ENCODE measurements at regions not wholly inside any gene's neighbourhood (a gene's known extent, or its start where the extent isn't known, plus 50 kb on each side); places are given as distances from the start of the nearest gene placed in this dataset.

- Histone ChIP-seq H3K9ac (ENCODE audit: extremely low read depth, insufficient read length, low read length) (no peak overlapping the region), H3K27ac (ENCODE audit: insufficient read length, low read depth, low read length) (no peak overlapping the region), H3K18ac (ENCODE audit: insufficient read length, low read depth, low read length) (no peak overlapping the region), H4K5ac (ENCODE audit: insufficient read length, low read depth, low read length) (no peak overlapping the region), H3K23ac (ENCODE audit: insufficient read length, low read depth, low read length) (no peak overlapping the region), H3T11ph (ENCODE audit: low read length) (no peak overlapping the region), H2BK15ac (ENCODE audit: low read depth, low read length) (no peak overlapping the region), H2AK5ac (ENCODE audit: insufficient read length, low read length) (no peak overlapping the region), H2BK12ac (ENCODE audit: insufficient read length, low read depth, low read length) (no peak overlapping the region), H2BK5ac (ENCODE audit: insufficient read length, low read length) (no peak overlapping the region), H2BK120ac (ENCODE audit: low read depth, low read length, poor library complexity, severe bottlenecking) (no peak overlapping the region), H2BK20ac (ENCODE audit: low read depth, low read length, poor library complexity, severe bottlenecking) (no peak overlapping the region), H3K56ac (ENCODE audit: insufficient read length, low read depth, low read length) (no peak overlapping the region), H3K79me1 (ENCODE audit: insufficient read depth, low read depth, low read length, poor library complexity, severe bottlenecking) (no peaks in the 10 kb centered on the region), H3K23me2 (ENCODE audit: insufficient read length, low read depth, low read length, poor library complexity, severe bottlenecking) (no peaks in the 10 kb centered on the region), H3K4ac (ENCODE audit: low read depth, low read length) (no peak overlapping the region), H3K14ac (ENCODE audit: insufficient read depth, low read length) (no peak overlapping the region), H3K79me2 (ENCODE audit: insufficient read depth, low read length) (no peaks in the 10 kb centered on the region), H2AFZ (ENCODE audit: low read length) (no peak overlapping the region), H3K4me2 (ENCODE audit: insufficient read depth, insufficient read length, low read length) (no peak overlapping the region), H3K9me3 (ENCODE audit: control insufficient read depth, low read depth, low read length) (no peaks in the 10 kb centered on the region), H3K4me1 (ENCODE audit: insufficient read depth, low read length) (no peaks in the 10 kb centered on the region), H4K20me1 (ENCODE audit: control insufficient read depth, insufficient read depth, insufficient read length) (no peaks in the 10 kb centered on the region), H3K27me3 (ENCODE audit: insufficient read depth, low read length) (no peaks in the 10 kb centered on the region), H4K91ac (ENCODE audit: insufficient read length, low read depth, low read length) (no peak overlapping the region), H4K8ac (replicated peaks; ENCODE audit: insufficient read length, low read depth, low read length) (no peak overlapping the region)
- Mint-ChIP-seq H3K4me3 (no peak overlapping the region), H3K4me1 (no peaks in the 10 kb centered on the region), H3K27me3 (ENCODE audit: low read depth) (no peaks in the 10 kb centered on the region), H3K9me3 (no peaks in the 10 kb centered on the region), H3K27ac (no peak overlapping the region), H3K36me3 (ENCODE audit: insufficient read depth in 1 of 3, low read depth in 3 of 3) (no peaks in the 10 kb centered on the region)
- DNase-seq = no peak
- no CpG with 5 or more reads among the region's 2 CpGs for WGBS (ENCODE audit: extremely low coverage, insufficient read length, low lambda C conversion rate)
- TF ChIP-seq, protein P1, sequence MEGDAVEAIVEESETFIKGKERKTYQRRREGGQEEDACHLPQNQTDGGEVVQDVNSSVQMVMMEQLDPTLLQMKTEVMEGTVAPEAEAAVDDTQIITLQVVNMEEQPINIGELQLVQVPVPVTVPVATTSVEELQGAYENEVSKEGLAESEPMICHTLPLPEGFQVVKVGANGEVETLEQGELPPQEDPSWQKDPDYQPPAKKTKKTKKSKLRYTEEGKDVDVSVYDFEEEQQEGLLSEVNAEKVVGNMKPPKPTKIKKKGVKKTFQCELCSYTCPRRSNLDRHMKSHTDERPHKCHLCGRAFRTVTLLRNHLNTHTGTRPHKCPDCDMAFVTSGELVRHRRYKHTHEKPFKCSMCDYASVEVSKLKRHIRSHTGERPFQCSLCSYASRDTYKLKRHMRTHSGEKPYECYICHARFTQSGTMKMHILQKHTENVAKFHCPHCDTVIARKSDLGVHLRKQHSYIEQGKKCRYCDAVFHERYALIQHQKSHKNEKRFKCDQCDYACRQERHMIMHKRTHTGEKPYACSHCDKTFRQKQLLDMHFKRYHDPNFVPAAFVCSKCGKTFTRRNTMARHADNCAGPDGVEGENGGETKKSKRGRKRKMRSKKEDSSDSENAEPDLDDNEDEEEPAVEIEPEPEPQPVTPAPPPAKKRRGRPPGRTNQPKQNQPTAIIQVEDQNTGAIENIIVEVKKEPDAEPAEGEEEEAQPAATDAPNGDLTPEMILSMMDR (conservative IDR thresholded peaks at IDR 0.05) = no peak
Measured at GRCh38 chr9:28453918-28454317, 880.6 kb upstream of the C9orf72 start.

Measured in H9 (cell line).